HG03045 (cell line): ENCODE measurements at regions not wholly inside any gene's neighbourhood (a gene's known extent, or its start where the extent isn't known, plus 50 kb on each side); places are given as distances from the start of the nearest gene placed in this dataset.

ENCODE experiments used
- ATAC-seq: cut with Tn5 transposase; IDR thresholded peaks from one replicate; pipeline ENCODE4 v1.9.1; 2021; ENCODE audit warnings: mild to moderate bottlenecking, moderate library complexity; ENCODE audit not compliant: unreplicated experiment

DNA sequence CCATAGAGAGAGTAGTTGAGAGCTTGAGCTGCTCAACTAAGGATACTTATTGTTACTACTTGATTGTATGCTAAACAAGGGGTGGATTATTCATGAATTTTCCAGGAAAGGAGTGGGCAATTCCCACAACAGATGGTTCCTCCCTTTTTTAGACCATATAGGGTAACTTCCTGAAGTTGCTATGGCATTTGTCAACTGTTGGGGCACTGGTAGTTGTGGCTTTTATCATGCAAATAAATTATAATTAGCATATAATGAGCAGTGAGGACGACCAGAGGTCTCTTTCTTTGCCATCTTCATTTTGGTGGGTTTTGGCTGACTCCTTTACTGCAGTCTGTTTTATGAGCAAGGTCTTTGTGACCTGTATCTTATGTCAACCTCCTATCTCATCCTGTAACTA, 1403.5 kb upstream of the PABPC4L start:
- no peak for ATAC-seq

DNA sequence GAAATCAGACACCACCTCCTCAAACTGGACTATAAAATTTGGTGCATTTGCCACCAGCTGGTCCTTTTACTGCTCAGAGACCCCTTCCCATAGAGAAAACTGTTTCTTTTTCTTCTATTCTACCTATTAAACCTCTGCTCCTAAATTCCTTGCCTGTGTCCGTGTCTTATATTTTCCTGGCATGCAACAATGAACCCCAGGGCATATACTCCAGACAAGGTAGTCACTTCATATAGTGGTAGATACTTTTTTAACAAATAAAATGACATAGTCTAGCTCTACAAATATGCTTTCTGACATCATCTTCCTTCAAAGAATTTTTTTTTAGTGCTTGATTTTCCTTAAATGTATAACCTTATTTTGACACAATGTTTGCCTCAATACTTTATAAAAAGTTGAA, 1402.9 kb upstream of the PABPC4L start:
- no peak for ATAC-seq

DNA sequence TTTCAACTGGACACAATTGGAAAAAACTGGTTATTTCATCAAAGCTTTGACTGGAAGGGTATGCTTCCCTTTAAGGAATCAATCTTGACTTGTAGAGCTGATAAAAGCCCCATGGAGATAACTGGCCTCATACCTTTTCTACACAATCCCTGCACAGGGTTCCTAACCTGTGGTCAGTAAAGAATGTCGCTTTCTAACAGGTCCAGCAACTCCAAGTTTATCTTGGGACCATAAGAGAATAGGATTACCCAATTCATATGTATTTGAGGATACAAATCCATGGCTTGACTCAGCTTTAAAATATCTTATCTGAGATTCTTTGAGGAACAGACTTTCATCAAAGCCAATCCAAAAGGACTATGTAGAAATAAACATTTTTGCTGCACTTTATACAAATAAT, 1399.8 kb upstream of the PABPC4L start:
- no peak for ATAC-seq

DNA sequence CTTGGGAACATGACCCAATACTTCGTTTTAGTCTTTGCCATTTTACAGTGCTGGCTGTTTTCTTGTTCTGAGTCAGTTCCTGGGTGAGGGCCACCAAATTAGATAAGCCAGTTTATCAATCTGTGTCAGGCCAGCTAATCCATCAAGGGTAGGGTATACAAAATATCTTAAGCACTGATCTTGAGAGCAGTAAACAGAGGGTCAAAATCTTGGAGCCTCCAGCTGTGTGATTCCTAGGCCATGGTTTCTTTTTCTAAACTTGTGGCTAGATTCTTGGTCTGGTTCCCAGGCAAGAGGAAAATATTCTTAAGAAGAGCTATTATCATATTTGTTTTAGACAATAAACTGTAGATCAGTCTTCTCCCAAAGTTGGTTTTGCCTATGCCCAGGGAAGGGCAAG, 1396.6 kb upstream of the PABPC4L start:
- no peak for ATAC-seq

DNA sequence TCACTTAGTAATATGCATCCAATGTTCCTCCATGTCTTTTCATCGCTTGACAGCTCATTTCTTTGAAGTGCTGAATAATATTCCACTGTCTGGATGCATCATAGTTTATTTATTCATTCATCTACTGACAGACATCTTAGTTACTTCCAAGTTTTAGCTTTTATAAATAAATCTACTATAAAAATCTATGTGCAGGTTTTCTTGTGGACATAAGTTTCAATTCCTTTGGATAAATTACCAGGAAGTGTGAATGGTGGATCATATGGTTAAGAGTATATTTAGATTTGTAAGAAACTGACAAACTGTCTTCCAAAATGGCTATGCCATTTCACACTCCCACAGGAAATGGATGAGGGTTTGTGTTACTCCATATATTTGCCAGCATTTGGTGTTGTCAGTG, 1392.9 kb upstream of the PABPC4L start:
- no peak for ATAC-seq

DNA sequence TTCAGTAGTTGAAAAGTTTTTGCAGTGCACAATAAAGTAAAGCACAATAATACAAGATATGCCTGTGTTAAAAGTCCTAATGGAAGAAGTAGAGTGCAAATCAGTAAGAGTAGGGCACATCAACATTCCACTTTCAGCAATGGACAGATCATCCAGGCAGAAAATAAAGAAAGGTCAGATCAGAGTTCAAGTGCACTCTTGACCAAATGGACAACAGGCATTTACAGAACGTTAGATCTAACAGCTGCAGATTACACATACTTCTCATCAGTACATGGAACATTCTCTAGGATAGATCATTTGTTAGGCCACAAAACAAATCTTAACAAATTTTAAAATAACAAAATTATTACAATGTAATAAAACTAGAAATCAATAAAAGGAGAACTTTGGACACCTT, 1373.5 kb upstream of the PABPC4L start:
- no peak for ATAC-seq

DNA sequence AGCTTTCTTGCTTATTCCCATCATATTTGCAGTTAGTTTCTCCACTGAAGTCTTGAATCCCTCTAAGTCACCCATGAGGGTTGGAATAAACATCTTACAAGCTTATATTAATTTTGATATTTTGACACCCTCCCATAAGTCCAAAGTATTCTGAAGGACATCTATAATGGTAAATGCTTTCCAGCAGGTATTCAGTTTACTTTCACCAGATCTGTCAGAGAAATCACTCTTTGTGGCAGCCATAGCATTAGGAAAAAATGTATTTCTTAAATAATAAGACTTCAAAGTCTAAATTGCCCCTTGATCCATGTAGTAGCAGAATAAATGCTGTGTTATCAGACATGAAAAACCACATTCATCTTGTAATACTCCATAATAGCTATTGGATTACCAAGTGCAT, 1371.7 kb upstream of the PABPC4L start:
- ATAC-seq = no peak

DNA sequence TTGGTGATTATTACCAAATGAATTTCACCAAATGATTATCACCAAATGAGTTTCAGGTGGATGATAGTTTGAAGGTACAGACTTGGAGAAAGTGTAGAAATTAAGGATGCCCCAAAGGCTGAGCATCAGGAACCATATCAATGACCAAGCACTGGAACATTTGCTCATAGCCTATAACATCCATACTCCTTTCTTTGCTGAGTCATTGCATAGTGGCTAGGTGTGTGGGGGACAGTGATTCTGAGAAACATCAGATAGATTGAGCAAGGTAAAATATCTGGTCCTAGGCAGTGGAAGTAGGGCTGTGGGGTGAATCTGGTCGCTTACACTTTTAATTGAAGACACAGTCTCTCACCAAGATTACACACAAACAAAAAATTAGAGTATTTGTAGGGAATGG, 1362.5 kb upstream of the PABPC4L start:
- ATAC-seq = no peak

DNA sequence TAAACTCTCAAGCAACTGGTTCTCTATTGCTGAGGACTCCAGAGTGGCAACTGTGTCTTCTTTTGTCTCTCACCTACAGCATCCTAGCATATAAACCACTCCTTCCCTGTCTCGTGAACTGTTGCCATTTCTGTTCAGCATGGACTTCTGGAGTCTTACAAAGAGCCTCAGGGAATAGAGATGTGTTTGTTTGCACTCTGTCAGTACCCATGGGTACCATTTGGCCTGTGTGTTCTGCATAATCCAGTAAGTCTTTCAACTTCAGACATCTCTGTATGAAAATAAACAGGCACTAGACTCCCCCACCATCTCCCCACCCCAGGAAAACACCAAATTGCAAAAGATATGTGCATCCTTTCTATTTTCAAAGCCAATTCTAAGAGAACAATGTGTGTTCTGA, 1351.6 kb upstream of the PABPC4L start:
- no peak for ATAC-seq

DNA sequence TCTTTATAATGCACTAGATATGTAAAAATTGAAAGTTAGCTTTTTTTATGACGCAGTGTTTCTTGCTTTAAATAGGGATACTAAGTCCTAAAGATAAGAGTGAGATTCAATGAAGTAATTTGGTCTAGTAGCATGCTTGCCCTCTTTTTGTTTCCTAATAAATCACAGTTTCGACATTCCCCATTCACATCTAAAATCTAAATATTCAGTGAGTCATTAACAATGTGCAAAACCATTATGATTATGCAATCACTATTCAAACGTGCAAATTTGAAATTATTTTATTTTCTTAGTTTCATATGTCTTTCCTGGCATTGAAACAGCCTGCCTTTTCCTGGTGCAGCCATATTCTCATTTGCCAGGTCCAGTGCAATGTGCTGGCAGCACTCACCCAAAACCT, 1350.5 kb upstream of the PABPC4L start:
- no peak for ATAC-seq

DNA sequence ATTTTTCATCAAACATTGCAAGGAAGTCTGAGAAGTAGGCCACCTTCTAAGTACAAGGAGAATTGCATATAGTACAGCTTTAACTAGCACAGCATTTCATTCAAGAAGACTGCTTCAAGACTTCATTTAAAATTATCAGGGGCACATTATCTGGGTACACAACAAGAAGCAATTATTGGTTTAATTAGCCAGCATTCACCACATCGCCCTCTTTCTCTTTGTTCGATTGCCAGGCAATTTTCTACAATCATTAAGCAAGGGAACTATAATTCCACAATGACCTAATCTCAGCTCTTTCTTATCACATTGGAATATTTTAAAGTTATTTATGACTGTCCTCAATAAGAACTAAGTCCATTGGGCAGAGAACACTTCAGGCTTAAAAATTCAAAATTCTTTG, 1347.1 kb upstream of the PABPC4L start:
- no peak for ATAC-seq

DNA sequence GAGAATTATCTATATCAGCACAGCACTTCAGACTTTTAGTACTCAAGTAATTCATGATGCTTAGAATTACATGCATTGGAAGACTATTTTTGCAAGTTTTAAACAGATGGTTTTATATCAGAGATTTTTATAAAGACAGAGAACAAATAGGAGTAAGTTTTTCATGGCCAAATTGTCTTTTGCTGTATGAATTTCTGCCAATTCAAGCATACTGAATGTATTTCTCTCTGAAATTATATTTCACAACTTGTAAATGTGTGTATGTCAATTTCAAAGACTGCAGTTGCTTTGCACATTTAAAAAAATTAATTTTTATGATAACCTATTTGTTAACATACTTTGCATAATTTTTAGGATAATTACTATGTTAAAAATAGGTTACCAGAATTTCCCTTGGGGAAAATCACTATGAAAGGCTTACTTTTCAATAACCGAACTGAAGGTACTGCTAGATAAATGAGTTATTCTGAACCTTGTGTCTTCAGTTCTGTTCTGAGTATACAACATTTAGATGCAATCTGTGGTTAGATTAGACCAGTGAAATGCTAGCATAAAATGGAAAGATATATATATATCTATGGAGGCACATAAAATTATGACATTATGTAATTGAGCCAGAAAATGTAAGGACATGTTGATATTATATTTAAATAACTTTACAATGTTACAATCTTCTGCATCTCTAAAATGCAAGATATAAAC, 1344.2 kb upstream of the PABPC4L start:
- no peak for ATAC-seq

DNA sequence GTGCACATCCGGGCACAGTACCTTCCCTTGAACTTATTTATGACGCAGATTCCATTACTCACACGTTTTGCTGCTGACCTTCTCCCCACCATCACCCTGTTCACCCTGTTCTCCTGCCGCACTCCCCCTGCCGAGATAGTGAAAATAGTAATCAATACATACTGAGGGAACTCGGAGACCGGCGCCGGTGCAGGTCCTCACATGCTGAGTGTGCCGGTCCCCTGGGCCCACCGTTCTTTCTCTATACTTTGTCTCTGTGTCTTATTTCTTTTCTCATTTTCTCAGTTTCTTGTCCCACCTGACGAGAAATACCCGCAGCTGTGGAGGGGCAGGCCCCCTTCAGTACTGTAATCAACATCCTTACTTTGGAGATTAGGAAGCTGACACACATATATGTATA, 1337.1 kb upstream of the PABPC4L start:
- no peak for ATAC-seq

DNA sequence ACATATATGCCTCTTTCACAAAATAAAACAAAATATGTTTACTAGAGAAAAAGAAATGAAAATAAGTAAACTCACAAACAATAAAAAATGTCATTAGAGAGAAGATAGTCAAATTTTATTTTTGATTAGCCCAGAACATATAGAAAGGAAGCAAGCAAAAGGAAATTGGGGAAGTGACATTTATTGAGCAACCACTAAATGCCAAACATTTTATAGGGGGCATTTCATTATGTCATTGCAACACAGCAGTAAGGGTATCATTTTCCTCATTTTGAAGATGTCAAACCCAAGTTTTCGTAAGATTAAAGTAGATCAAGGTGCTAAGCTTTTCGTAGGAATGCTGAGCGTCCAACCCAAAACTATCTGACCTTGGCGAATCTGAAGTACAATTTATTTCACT, 1331.5 kb upstream of the PABPC4L start:
- no peak for ATAC-seq

DNA sequence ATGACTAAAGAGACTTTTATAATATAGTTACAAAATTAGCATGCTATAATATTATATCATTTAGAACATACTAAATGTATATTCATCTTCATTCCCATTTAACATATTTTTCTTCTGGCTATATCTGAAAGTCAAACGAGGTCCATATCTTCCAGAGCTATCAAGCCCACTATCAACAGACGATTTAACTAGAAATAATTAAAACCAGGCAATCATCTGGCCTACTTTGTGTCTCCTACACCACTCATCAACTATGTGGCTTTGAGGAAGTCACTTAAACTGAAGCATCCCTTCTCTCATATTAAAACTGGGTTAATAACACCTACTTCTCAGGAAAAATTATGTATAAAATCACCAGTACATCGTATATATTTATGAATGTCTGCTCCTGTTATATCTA, 1330.5 kb upstream of the PABPC4L start:
- ATAC-seq = no peak

DNA sequence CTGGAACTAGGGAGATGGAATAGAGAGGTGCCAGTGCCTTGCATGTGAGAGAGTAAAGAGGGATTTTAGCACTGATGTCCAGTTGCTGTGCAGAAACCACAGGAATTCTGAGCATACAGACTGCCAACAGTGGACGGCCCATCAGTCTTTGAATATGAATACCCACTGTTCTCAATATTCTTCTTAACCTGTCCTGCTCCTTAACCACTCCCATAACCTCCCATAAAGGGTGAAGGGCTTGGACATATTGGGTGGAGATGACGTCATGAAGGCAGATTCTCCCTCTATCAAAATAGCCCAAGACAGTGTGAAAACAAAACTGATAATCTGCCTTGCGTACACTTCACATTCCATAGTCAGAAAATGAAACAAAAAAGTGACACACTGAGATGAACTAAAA, 1313.7 kb upstream of the PABPC4L start:
- ATAC-seq = no peak

DNA sequence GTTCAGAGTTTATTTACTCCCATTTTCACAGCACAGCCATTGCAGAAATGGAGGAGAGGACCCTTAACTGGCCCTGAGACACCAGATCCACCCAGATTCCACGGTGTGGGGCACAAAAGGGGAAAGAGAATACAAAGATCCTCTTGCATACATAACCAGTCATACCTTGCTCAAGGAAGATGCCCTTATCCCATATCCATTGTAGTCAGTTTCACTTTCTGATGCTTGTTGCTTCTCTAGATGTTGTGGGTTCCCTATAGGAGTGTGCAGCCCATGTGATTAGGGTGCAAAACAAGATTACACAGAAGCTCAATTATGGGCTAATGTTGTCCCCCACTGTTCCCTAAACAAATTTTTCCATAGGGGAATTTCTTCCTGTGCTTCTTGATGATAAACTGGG, 1309.0 kb upstream of the PABPC4L start:
- no peak for ATAC-seq

DNA sequence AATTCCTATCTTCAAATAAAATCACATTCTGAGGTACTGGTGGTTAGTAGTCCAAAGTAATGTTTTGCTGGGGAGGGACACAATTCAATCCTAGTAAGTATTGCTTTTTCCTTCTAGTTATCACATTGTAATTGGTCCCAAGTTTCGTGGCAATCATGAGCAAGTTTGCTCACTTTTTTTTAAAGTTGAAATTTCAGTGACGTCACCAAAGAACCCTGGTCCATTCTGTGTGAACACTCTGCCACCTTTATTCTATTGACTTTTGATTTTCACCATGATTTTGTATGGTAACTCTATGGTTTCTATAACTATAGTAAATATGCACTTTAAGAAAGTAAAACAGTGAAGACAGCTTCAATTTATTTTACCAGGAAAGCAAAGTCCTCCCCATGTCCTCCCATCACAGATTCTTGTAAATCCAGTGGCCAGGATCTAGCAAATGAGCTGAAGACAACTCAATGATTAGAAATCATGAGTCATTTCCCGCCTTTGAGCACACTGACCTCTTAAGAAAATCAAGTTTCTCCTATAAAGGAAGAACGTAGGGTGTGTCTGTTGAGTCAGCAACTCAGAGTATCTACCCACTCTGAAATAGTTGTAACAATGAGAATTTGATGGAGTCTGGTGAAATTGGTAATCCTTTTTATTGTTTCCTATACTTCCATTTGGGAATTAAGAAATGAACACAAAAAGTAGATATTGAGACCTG, 1306.6 kb upstream of the PABPC4L start:
- ATAC-seq = no peak

DNA sequence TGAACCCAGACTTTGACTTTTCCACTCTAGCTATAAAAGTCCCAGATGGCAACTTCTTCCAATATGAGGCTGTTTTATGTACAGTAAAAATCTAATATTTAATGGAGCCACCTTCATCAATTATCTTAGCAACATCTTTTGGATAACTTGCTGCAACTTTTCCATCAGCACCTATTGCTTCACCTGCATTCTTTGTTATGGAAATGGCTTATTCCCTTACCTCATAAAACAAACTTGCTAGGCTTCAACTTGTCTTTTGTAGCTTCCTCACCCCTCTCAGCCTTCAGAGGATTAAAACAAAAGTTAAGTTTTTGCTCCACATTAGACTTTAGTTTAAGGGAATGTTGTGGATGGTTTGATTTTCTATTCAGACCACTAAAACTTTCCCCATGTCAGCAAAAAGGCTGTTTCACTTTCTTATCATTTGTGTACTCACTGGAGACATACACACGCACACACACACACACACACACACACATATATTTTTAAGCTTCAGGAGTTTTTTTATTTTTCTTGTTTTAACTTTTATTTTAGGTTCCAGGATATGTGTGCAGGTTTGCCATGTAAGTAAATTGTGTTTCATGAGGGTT, 1296.1 kb upstream of the PABPC4L start:
- no peak for ATAC-seq

DNA sequence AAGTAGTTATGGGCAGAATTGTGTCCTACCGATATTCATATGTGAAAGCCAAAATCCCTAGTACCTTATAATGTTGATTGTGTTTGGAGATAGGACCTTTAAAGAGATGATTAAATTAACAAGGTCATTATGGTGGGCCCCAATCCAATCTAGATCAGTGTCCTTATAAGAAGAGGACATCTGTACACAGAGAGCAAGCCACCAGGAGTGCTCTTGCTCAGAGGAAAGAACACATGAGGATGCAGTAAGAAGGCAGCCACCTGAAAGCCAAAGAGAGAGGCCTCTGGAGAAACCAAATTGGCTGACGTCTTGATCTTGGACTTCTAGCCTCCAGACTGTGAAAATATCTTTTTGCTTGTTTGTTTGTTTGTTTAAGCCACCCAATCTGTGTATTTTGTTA, 1290.8 kb upstream of the PABPC4L start:
- no peak for ATAC-seq

DNA sequence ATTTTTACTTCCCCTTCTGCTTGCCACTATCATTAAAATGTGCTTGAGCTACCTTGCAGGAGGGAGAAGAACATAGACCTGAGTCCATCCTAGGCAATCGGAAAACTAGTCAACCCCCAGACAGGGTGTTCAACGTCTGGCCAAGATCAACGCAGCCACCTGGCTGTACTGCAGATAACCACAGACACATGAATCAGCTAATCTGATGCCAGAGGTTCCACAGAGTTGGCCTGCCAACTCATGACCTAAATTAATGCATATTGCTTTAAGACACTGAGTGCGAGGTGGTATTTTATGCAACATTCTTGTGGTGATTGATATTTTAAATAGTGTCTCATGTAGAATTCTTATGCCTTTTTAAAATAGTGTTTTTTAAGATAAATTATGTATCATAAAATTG, 1283.8 kb upstream of the PABPC4L start:
- ATAC-seq = no peak

DNA sequence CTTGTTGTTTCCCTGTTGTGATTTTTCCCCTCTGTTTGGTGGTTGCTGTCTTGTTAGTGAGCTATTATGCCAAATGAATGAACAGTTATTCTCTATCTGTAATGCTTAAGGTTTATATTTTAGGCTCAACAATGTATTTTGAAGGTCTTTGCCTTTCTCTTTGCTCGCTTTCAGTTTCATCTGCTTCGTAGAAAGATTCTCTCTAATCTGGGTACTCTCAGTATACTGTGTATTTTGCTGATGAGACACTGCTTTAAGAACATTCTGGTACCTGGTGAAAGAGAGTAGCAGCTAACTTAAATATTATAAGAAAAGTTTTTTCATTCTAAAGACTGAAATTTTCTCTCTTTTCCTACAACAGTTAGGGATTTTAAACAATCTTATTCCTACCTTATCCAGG, 1274.7 kb upstream of the PABPC4L start:
- no peak for ATAC-seq

DNA sequence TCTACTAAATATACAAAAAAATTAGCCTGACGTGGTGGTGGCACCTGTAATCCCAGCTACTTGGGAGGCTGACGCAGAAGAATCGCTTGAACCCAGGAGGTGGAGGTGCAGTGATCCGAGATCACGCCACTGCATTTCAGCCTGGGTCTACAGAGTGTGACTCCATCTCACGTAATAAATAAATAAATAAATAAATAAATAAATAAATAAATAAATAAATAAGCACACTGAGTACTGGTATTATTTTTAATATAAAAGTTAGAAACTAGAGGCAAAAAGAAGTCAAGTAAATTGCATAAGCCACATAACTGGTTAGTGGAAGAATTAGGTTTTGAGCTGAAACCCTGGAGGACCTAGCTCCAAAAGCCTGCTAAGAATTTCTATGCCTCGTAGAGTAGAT, 1262.7 kb upstream of the PABPC4L start:
- ATAC-seq = no peak
